Endothelial cell of umbilical vein (primary cell): ENCODE measurements at regions not wholly inside any gene's neighbourhood (a gene's known extent, or its start where the extent isn't known, plus 50 kb on each side); places are given as distances from the start of the nearest gene placed in this dataset.

Experiments
- CTCF ChIP-seq, 2 donors: IDR thresholded peaks; 1 replicate in 1 of 2; 2 replicates in 1 of 2; pipeline ENCODE4 v1.5.1; 2011; ENCODE audit warnings: low read length in 2 of 2, mild to moderate bottlenecking in 2 of 2, moderate library complexity in 2 of 2, control low read depth in 1 of 2, inconsistent platforms in 1 of 2, low read depth in 1 of 2; ENCODE audit not compliant: insufficient read depth in 1 of 2; ENCODE audit errors: extremely low read depth in 1 of 2
- MAX ChIP-seq: IDR thresholded peaks from 2 replicates; pipeline ENCODE4 v1.6.1; 2011; ENCODE audit not compliant: insufficient read depth, insufficient read length
- POLR2AphosphoS5 ChIP-seq: IDR thresholded peaks from 2 replicates; pipeline ENCODE4 v1.6.1; 2012; ENCODE audit warnings: low read depth, mild to moderate bottlenecking, control low read depth, low read length, moderate library complexity; ENCODE audit not compliant: insufficient read depth

GRCh38 chr6:97842521-97842920 lies 559.5 kb upstream of the MMS22L start:
- TF ChIP-seq MAX = no peak
- no peak for TF ChIP-seq CTCF (IDR thresholded peaks at IDR 0.05; ENCODE audit: extremely low read depth in 1 of 2, insufficient read depth in 1 of 2, low read depth in 1 of 2, low read length in 2 of 2)
- TF ChIP-seq POLR2AphosphoS5 = no peak
